IMR-90 (cell line): ENCODE measurements at regions not wholly inside any gene's neighbourhood (a gene's known extent, or its start where the extent isn't known, plus 50 kb on each side); places are given as distances from the start of the nearest gene placed in this dataset.

Experiments
- BHLHE40 ChIP-seq: fragments of 150-350 bp; IDR thresholded peaks from 2 replicates; pipeline ENCODE4 v1.6.1; 2016; ENCODE audit warnings: mild to moderate bottlenecking, low read depth, low read length
- CEBPB ChIP-seq: IDR thresholded peaks from 2 replicates; pipeline ENCODE4 v1.6.1; 2012; ENCODE audit warnings: low read depth, low read length, improper control_type of control experiment
- FOS ChIP-seq: fragments of 150-350 bp; IDR thresholded peaks from 2 replicates; pipeline ENCODE4 v1.6.1; 2016; ENCODE audit warnings: low read depth, low read length
- MAFK ChIP-seq: IDR thresholded peaks from 2 replicates; pipeline ENCODE4 v1.6.1; 2012; ENCODE audit warnings: low read depth, low read length, improper control_type of control experiment
- POLR2A ChIP-seq: IDR thresholded peaks from 2 replicates; pipeline ENCODE4 v1.6.1; 2012; ENCODE audit warnings: mild to moderate bottlenecking, low read depth, low read length
- TF ChIP-seq, protein P1 (sequence below): conservative IDR thresholded peaks from 2 replicates; pipeline ENCODE4 v1.5.1; 2012; ENCODE audit warnings: mild to moderate bottlenecking, low read depth, low read length, improper control_type of control experiment
- TF ChIP-seq, protein P2 (sequence below): fragments of 150-350 bp; IDR thresholded peaks from 2 replicates; pipeline ENCODE4 v1.6.1; 2017; ENCODE audit warnings: mild to moderate bottlenecking, antibody characterized with exemption, low read length, low read depth

GRCh38 chr3:159859836-159860235 lies 128.8 kb upstream of the IL12A start:
- TF ChIP-seq, protein P1, sequence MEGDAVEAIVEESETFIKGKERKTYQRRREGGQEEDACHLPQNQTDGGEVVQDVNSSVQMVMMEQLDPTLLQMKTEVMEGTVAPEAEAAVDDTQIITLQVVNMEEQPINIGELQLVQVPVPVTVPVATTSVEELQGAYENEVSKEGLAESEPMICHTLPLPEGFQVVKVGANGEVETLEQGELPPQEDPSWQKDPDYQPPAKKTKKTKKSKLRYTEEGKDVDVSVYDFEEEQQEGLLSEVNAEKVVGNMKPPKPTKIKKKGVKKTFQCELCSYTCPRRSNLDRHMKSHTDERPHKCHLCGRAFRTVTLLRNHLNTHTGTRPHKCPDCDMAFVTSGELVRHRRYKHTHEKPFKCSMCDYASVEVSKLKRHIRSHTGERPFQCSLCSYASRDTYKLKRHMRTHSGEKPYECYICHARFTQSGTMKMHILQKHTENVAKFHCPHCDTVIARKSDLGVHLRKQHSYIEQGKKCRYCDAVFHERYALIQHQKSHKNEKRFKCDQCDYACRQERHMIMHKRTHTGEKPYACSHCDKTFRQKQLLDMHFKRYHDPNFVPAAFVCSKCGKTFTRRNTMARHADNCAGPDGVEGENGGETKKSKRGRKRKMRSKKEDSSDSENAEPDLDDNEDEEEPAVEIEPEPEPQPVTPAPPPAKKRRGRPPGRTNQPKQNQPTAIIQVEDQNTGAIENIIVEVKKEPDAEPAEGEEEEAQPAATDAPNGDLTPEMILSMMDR = no peak
- TF ChIP-seq POLR2A (no peak), CEBPB (no peak), MAFK (no peak), BHLHE40 (no peak), FOS (no peak)
- TF ChIP-seq, protein P2, sequence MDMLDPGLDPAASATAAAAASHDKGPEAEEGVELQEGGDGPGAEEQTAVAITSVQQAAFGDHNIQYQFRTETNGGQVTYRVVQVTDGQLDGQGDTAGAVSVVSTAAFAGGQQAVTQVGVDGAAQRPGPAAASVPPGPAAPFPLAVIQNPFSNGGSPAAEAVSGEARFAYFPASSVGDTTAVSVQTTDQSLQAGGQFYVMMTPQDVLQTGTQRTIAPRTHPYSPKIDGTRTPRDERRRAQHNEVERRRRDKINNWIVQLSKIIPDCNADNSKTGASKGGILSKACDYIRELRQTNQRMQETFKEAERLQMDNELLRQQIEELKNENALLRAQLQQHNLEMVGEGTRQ = no peak
